ENCODE measurements at regions not wholly inside any gene's neighbourhood (a gene's known extent, or its start where the extent isn't known, plus 50 kb on each side); places are given as distances from the start of the nearest gene placed in this dataset.

GRCh38 chr21:38753557-38753971, 52.2 kb upstream of the ETS2 start:
- Histone ChIP-seq H3K4me3 (no peak overlapping the region), H3K27ac (peak overlapping the region in 4 of 21 experiments; percentile 27 to 72 (median 66))

Measured in skin epidermis (tissue), 12 donors.